Activated T-helper 17 cell treated with anti-CD3 and anti-CD28 coated beads, Interleukin-2, amount 50 U/mL, for 72 hours (primary cell): ENCODE measurements at regions not wholly inside any gene's neighbourhood (a gene's known extent, or its start where the extent isn't known, plus 50 kb on each side); places are given as distances from the start of the nearest gene placed in this dataset.
A peak's percentile ranks its signal among the peaks of the same experiment; 100 is the strongest.

Source experiments
- ATAC-seq: fragments of 150-1000 bp; cut with Tn5 transposase; replicated peaks from 2 replicates; pipeline ENCODE4 v1.10.0; 2021; ENCODE audit warnings: mild to moderate bottlenecking, moderate library complexity
- H3K27ac Mint-ChIP-seq: one replicate; pipeline ENCODE4 v1.8.0; 2022; ENCODE audit warnings: mixed read lengths
- H3K27me3 Mint-ChIP-seq: one replicate; pipeline ENCODE4 v1.8.0; 2022; ENCODE audit warnings: mixed read lengths
- H3K36me3 Mint-ChIP-seq: one replicate; pipeline ENCODE4 v1.8.0; 2022; ENCODE audit warnings: low read depth, mild to moderate bottlenecking, mixed read lengths
- H3K4me1 Mint-ChIP-seq: one replicate; pipeline ENCODE4 v1.8.0; 2022; ENCODE audit warnings: mixed read lengths
- H3K4me3 Mint-ChIP-seq: one replicate; pipeline ENCODE4 v1.8.0; 2022; ENCODE audit warnings: mild to moderate bottlenecking, mixed read lengths
- H3K9me3 Mint-ChIP-seq: one replicate; pipeline ENCODE4 v1.8.0; 2022; ENCODE audit warnings: mixed read lengths

DNA sequence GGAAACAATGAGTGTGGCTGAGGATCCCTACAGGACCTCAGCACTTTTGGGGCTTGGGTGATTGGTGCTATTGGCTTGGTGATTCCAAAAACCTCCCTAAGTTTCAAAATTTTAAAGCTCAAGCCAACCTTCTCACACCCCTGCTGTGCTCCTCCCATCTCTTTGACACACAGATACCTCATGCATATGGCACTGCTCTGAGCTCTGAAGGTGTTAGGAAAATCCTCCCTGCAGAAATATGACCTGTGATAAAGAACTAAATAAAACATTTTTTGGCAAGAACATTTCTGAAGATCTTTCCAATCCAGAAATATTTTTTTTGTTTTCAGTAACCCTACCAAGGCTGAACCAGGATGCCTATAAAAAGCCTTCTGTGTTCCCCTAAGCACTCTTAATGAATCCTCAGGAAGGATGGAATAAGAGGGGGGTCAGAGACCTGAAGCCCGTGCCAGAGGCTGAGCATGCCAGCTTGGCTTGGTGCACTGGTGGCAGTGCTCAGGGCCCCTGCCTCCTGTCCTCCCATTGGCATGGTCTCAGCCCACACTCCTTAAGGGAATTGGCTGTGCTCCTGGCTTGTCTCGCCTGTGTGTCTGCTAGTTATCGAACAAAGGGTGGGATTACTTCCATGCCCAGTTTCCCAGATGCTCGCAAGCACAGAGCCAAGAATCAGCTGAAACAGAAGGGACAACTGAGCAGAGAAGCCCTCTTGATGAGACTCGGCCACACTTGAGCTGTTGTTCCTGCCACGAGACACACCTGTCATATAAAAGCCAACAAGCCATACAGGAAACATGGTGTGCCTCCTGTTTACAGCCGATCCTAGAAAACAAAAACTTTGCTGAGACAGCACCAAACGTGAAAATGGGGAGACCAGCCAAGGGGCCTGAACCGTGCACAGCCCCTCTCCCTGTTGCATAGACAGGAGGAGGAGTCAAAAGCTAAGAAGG, 132.7 kb upstream of the EEA1 start:
- Mint-ChIP-seq H3K4me3 (no peak overlapping the region), H3K27me3 (peaks cover 31% of the 10 kb centered on the region), H3K4me1 (no peaks in the 10 kb centered on the region), H3K36me3 (no peaks in the 10 kb centered on the region), H3K9me3 (no peaks in the 10 kb centered on the region), H3K27ac (no peak overlapping the region)
- no peak for ATAC-seq

DNA sequence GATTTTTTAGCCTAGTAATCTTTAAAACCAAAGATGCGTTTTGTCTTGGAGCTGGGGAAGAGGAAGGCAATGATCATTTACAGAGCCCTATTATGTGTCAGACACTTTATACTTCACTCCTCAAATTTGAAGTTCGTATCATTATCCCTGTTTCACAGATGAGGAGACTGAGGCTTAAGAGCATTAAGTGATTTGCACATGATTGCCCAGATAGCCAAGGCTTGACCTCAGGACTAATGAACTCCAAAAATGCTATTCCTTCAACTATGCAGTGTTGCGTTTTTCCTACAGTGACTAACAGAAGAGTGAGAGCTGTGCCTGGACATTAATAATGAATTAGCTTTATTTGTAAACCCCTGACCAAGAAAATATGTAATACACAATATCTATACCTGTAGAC, 136.8 kb upstream of the EEA1 start:
- Mint-ChIP-seq H3K36me3 (no peaks in the 10 kb centered on the region), H3K4me1 (no peaks in the 10 kb centered on the region), H3K4me3 (no peak overlapping the region), H3K27me3 (peaks cover 20% of the 10 kb centered on the region), H3K27ac (no peak overlapping the region), H3K9me3 (no peaks in the 10 kb centered on the region)
- ATAC-seq = no peak

GRCh38 chr12:93072340-93072739, 143.2 kb upstream of the EEA1 start:
- Mint-ChIP-seq H3K27me3 (peaks cover 17% of the 10 kb centered on the region), H3K36me3 (no peaks in the 10 kb centered on the region)

DNA sequence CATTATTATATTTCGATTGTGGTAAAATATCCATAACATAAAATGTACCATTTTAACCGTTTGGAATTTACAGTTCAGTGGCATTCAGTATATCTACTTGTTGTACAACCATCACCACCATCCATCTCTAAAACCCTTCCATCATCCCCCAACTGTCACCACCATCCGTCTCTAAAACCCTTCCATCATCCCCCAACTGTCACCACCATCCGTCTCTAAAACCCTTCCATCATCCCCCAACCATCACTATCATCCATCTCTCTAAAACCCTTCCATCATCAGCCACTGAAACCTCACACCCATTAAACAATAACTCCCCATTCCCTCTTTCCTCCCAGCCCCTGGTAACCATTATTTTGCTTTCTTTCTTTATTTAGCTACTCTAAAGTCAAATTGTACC, 144.2 kb upstream of the EEA1 start:
- H3K27ac Mint-ChIP-seq = no peak overlapping the region
- H3K9me3 Mint-ChIP-seq = no peaks in the 10 kb centered on the region
- H3K27me3 Mint-ChIP-seq = peaks cover 14% of the 10 kb centered on the region
- ATAC-seq = no peak
- no peaks in the 10 kb centered on the region for H3K36me3 Mint-ChIP-seq
- no peak overlapping the region for H3K4me3 Mint-ChIP-seq
- peaks cover 4% of the 10 kb centered on the region for H3K4me1 Mint-ChIP-seq

More at GRCh38 chr12:93072340-93072739, 143.2 kb upstream of the EEA1 start:
- no peak overlapping the region for H3K4me3 Mint-ChIP-seq
- H3K4me1 Mint-ChIP-seq = peaks cover 4% of the 10 kb centered on the region
- H3K9me3 Mint-ChIP-seq = no peaks in the 10 kb centered on the region
- H3K27ac Mint-ChIP-seq = no peak overlapping the region
- ATAC-seq = peak; percentile 52

- no peaks in the 10 kb centered on the region for H3K4me1 Mint-ChIP-seq
- peaks cover 5% of the 10 kb centered on the region for H3K27me3 Mint-ChIP-seq
- H3K9me3 Mint-ChIP-seq = no peaks in the 10 kb centered on the region
- H3K4me3 Mint-ChIP-seq = no peak overlapping the region
- H3K36me3 Mint-ChIP-seq = no peaks in the 10 kb centered on the region
- no peak overlapping the region for H3K27ac Mint-ChIP-seq
- no peak for ATAC-seq
Measured at GRCh38 chr12:93078059-93078458, 149.0 kb upstream of the EEA1 start.

DNA sequence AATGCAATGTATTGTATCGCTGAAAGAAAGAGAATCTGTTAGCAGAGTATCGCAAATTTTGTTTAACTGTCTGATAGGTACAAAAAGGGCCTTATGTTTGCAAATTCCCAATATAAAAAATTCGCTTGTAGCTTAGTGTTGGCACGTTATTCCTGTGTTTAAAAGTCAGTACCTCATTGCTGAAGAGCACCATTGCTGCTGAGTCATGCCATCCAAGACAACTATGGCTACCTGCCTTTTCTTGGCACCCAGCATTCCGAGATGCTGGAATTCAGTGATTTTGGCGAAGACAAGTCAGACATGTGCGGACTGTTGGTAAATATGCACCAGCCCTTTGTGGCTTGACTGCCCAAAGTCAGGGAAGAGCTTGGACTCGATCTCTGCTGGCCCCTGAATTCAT, 149.5 kb upstream of the EEA1 start:
- H3K4me3 Mint-ChIP-seq = no peak overlapping the region
- H3K36me3 Mint-ChIP-seq = no peaks in the 10 kb centered on the region
- H3K9me3 Mint-ChIP-seq = no peaks in the 10 kb centered on the region

DNA sequence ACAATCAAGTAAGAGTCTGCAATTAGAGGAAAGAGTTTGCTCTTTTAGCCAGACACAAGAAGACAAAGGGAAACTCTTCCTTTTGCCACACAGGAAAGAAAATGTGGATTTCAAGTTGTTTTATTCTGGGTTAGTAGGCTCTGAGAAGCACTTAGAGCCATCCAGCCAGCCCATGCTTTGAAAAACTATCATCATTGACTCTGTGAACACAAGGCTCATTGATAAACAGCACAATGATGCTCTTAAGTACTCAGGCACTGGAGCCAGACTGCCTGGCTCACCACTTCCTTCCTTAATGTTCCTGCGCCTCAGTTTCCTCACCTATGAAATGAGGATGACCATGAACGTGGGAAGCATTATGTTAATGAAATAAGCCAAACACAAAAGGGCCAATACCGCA, 150.2 kb upstream of the EEA1 start:
- Mint-ChIP-seq H3K4me1 (no peaks in the 10 kb centered on the region), H3K27ac (no peak overlapping the region), H3K36me3 (no peaks in the 10 kb centered on the region), H3K9me3 (no peaks in the 10 kb centered on the region), H3K27me3 (no peaks in the 10 kb centered on the region), H3K4me3 (no peak overlapping the region)
- ATAC-seq = no peak

More for the DNA sequence above, 149.5 kb upstream of the EEA1 start:
- Mint-ChIP-seq H3K4me1 (no peaks in the 10 kb centered on the region), H3K27me3 (peaks cover under 1% of the 10 kb centered on the region), H3K27ac (no peak overlapping the region)
- ATAC-seq = no peak

DNA sequence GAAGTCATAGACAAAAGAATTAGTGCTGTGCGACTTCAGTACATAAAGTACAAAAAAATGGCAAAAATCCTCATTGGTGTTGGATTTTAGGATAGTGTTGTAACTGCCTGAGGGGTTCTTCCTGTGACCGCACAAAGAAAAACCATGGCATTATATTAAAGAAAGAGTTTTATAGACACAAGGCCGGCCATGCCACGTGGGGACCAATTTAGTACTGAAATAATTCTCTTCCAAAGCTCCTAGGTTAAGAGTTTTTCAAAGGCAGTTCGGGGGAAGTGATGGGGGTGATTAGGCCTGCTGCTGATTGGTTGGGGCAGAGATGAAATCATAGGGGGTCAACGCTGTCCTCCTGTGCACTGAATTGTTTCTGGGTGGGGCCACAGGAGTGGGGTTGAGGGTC, 150.9 kb upstream of the EEA1 start:
- Mint-ChIP-seq H3K27ac (no peak overlapping the region), H3K36me3 (no peaks in the 10 kb centered on the region), H3K27me3 (no peaks in the 10 kb centered on the region), H3K9me3 (no peaks in the 10 kb centered on the region), H3K4me3 (no peak overlapping the region), H3K4me1 (no peaks in the 10 kb centered on the region)
- no peak for ATAC-seq

DNA sequence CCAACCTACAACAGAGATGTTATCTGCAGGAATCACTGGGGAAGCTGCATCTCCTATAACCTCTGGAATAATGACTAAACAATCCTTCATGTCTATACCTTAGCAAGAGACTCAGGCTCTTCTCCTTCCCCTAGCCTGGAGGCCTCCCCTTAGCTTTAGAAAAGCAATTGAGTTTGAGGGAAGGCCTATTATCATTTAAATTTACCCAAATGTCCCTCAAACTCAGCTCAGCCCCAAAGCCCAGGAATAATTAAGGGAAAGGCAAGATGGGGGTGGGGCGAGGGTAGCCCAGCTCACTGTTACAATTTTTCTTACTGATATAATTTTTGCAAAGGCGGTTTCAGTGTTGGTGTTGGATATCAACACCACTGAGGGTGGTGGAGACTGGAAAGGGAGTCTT, 151.4 kb upstream of the EEA1 start:
- H3K27ac Mint-ChIP-seq = no peak overlapping the region

GRCh38 chr12:93080994-93081809, 152.1 kb upstream of the EEA1 start:
- no peak for ATAC-seq
- Mint-ChIP-seq H3K9me3 (peaks cover under 1% of the 10 kb centered on the region), H3K4me1 (no peaks in the 10 kb centered on the region), H3K27ac (no peak overlapping the region), H3K36me3 (no peaks in the 10 kb centered on the region), H3K4me3 (no peak overlapping the region), H3K27me3 (no peaks in the 10 kb centered on the region)

More for the DNA sequence above, 151.4 kb upstream of the EEA1 start:
- Mint-ChIP-seq H3K4me1 (no peaks in the 10 kb centered on the region), H3K4me3 (no peak overlapping the region), H3K27me3 (no peaks in the 10 kb centered on the region), H3K36me3 (no peaks in the 10 kb centered on the region), H3K9me3 (no peaks in the 10 kb centered on the region)
- no peak for ATAC-seq

DNA sequence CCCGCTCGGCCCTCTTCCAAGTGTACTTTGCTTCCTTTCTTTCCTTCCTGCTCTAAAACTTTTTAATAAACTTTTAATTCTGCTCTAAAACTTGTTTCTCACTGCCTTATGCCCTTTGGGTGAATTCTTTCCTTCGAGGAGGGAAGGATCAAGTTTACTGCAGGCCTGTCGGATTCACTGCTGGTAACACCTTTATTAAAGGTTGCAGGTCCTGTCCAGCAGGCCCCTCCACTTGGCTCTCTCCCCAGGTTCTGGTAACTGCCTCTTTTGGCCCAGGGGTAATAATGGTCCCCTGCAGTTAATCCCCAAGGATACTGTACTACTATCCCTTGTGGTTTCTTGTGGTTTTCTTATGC, 152.7 kb upstream of the EEA1 start:
- Mint-ChIP-seq H3K9me3 (peaks cover 6% of the 10 kb centered on the region), H3K27ac (no peak overlapping the region), H3K4me1 (no peaks in the 10 kb centered on the region), H3K36me3 (no peaks in the 10 kb centered on the region), H3K27me3 (no peaks in the 10 kb centered on the region), H3K4me3 (no peak overlapping the region)
- no peak for ATAC-seq

DNA sequence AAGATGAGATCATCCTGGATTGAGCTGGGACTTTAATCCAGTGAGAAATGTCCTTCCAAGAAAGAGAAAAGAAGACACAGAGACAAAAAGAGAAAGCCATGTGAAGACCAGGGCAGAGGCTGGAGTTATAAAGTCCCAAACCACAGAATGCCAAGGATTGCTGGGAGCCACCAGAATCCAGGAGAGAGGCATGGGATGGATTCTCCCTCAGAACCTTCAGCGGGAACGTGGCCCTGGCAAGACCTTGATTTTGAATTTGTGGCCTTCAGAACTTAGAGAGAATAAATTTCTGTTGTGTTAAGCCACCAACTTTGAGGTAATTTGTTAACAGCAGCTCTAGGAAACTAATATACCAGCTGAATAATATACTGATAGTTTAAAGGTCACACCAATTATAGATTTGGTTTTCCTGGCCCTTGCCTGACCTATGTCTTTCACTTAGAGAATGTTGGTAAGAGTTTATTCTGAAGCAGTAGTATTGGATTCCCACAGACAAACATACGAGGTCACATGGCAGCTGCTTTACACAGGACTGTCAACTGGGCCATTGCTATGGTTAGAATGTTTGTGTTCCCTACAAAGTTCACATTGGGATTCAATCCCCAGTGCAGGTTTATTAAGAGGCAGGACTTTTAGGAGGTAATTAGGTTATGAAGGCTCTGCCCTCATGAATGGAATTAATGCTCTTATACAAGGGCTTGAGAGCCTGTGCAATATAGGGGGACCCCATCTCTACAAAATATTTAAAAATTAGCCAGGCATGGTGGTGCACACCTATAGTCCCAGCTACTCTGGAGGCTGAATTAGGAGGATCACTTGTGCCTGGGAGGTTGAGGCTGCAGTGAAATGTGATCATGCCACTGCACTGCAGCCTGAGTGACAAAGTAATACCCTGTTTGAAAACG, 156.5 kb upstream of the EEA1 start:
- peaks cover 8% of the 10 kb centered on the region for H3K4me1 Mint-ChIP-seq
- no peak overlapping the region for H3K27ac Mint-ChIP-seq
- no peak for ATAC-seq
- H3K4me3 Mint-ChIP-seq = no peak overlapping the region
- H3K27me3 Mint-ChIP-seq = no peaks in the 10 kb centered on the region
- H3K36me3 Mint-ChIP-seq = no peaks in the 10 kb centered on the region
- peaks cover 11% of the 10 kb centered on the region for H3K9me3 Mint-ChIP-seq

DNA sequence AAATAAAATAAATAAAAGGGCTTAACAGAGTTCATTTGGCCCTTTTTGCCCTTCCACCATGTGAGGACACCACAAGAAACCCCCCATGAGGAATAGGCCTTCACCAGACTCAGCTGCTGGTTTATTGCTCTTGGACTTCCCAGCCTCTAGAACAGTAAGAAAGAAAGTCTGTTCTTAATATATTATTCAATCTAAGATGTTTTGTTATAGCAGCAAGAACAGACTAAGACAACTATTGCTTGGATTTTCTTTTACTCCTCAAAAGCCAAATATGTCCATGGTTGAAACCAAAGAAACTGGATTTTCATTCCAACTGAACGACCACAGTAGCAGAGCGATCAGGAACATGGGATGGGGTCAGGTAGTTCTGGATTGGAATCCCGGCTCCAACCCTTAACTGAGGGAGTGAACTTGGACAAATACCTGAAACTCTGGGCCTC, 157.2 kb upstream of the EEA1 start:
- ATAC-seq = no peak
- no peak overlapping the region for H3K4me3 Mint-ChIP-seq
- H3K4me1 Mint-ChIP-seq = peaks cover 8% of the 10 kb centered on the region
- no peak overlapping the region for H3K27ac Mint-ChIP-seq
- H3K27me3 Mint-ChIP-seq = no peaks in the 10 kb centered on the region
- H3K36me3 Mint-ChIP-seq = no peaks in the 10 kb centered on the region
- H3K9me3 Mint-ChIP-seq = peaks cover 11% of the 10 kb centered on the region
